Keratinocyte (primary cell): ENCODE measurements at regions not wholly inside any gene's neighbourhood (a gene's known extent, or its start where the extent isn't known, plus 50 kb on each side); places are given as distances from the start of the nearest gene placed in this dataset.
"Not testable (repeated sequence)": the region's sequence is repeated elsewhere in the genome, so short reads cannot be mapped to it uniquely, and the experiment has no call there.

Experiments used
- EZH2 ChIP-seq: IDR thresholded peaks from one replicate; pipeline ENCODE4 v1.6.1; 2012; ENCODE audit warnings: inconsistent platforms, mild to moderate bottlenecking, low read length, moderate library complexity
- TF ChIP-seq, protein P1 (sequence below), 3 experiments: IDR thresholded peaks in 1 of 3; conservative IDR thresholded peaks in 1 of 3; optimal IDR thresholded peaks in 1 of 3; 2 replicates in 2 of 3; 3 replicates in 1 of 3; pipeline versions ENCODE3 to v1.5.1; 2011; ENCODE audit warnings: low read length in 3 of 3, mild to moderate bottlenecking in 3 of 3, moderate library complexity in 2 of 3, control low read depth in 1 of 3, inconsistent platforms in 1 of 3; ENCODE audit not compliant: insufficient read depth in 2 of 3; ENCODE audit errors: extremely low read depth in 1 of 3

DNA sequence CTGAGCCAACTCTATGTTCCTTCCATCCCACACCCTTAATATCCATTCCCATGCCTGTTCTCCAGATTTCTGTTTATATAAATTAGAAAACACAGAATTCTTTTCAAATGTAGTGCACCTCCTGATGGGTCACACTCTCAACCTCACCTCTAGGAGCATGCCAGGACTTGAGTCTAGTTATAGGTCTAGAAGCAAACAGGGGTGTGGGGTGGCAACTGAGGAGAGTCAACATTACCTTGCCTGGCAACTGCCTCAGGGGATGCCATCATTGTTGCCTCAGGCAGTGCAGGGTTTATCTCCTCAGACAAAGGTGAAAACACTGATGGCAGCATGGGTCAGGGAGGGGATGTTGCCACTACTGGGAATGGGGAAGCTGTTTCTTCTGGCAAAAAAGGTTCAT, 181.0 kb upstream of the IPO5 start:
- TF ChIP-seq, protein P1, sequence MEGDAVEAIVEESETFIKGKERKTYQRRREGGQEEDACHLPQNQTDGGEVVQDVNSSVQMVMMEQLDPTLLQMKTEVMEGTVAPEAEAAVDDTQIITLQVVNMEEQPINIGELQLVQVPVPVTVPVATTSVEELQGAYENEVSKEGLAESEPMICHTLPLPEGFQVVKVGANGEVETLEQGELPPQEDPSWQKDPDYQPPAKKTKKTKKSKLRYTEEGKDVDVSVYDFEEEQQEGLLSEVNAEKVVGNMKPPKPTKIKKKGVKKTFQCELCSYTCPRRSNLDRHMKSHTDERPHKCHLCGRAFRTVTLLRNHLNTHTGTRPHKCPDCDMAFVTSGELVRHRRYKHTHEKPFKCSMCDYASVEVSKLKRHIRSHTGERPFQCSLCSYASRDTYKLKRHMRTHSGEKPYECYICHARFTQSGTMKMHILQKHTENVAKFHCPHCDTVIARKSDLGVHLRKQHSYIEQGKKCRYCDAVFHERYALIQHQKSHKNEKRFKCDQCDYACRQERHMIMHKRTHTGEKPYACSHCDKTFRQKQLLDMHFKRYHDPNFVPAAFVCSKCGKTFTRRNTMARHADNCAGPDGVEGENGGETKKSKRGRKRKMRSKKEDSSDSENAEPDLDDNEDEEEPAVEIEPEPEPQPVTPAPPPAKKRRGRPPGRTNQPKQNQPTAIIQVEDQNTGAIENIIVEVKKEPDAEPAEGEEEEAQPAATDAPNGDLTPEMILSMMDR (optimal IDR thresholded peaks at IDR 0.05 in 1 of 3, IDR thresholded peaks at IDR 0.05 in 1 of 3, conservative IDR thresholded peaks at IDR 0.05 in 1 of 3; ENCODE audit: extremely low read depth in 1 of 3, insufficient read depth in 2 of 3, low read length in 3 of 3): not testable (repeated sequence)
- TF ChIP-seq EZH2: not testable (repeated sequence)
